ENCODE measurements at regions not wholly inside any gene's neighbourhood (a gene's known extent, or its start where the extent isn't known, plus 50 kb on each side); places are given as distances from the start of the nearest gene placed in this dataset.

DNA sequence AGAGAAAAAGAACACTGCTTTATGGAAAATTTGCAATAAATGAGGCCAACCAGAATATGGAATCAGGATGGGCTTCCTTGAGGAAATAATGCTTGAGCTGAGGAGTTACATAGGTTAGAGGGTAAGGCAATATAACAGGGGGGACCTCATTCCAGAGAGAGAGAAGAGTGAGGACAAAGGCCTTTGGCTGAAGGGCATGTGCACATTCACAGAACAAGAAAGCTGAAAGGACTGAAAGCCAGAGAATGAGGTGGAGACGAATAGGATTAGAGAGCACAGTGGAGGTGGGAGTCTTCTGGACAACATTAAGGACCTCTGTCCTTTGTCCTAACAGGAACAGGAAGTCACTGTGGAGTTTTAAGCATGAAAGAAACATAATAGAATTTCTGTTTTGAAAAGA lies 60.7 kb upstream of the MROH9 start:
- no peak for TF ChIP-seq YY1 (IDR thresholded peaks at IDR 0.05; ENCODE audit: low read depth, low read length)
- TF ChIP-seq SIX5 (IDR thresholded peaks at IDR 0.05; ENCODE audit: low read depth, low read length, severe bottlenecking) = no peak
- TF ChIP-seq POLR2AphosphoS5 (IDR thresholded peaks at IDR 0.05; ENCODE audit: low read length) = no peak
